ENCODE measurements at regions not wholly inside any gene's neighbourhood (a gene's known extent, or its start where the extent isn't known, plus 50 kb on each side); places are given as distances from the start of the nearest gene placed in this dataset.

DNA sequence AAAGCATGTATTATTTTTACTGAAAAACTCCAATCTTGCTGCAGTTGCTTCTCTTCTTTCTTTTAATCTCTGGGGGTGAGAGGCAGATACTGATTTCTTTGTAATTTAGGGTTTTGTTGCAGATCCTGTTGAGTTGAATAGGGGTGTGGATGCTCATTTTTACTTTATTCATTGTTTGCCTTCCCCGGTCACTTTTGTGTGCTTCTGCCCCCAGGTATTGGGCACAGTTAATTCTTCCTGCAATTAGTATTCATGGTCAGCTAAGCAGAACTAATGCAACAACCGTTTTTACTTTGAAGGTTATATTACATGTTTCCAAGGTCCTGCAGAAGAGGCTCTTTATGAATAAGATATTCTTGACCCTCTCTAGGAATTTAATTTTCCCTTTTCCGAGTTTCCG lies 96.4 kb downstream of the BUB3 start:
- TF ChIP-seq, protein P1, sequence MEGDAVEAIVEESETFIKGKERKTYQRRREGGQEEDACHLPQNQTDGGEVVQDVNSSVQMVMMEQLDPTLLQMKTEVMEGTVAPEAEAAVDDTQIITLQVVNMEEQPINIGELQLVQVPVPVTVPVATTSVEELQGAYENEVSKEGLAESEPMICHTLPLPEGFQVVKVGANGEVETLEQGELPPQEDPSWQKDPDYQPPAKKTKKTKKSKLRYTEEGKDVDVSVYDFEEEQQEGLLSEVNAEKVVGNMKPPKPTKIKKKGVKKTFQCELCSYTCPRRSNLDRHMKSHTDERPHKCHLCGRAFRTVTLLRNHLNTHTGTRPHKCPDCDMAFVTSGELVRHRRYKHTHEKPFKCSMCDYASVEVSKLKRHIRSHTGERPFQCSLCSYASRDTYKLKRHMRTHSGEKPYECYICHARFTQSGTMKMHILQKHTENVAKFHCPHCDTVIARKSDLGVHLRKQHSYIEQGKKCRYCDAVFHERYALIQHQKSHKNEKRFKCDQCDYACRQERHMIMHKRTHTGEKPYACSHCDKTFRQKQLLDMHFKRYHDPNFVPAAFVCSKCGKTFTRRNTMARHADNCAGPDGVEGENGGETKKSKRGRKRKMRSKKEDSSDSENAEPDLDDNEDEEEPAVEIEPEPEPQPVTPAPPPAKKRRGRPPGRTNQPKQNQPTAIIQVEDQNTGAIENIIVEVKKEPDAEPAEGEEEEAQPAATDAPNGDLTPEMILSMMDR (conservative IDR thresholded peaks at IDR 0.05; ENCODE audit: low read length): no peak
- no peak for TF ChIP-seq EZH2phosphoT487 (IDR thresholded peaks at IDR 0.05; ENCODE audit: borderline replicate concordance)
